RPMI7951 (cell line): ENCODE measurements at regions not wholly inside any gene's neighbourhood (a gene's known extent, or its start where the extent isn't known, plus 50 kb on each side); places are given as distances from the start of the nearest gene placed in this dataset.
A peak's percentile ranks its signal among the peaks of the same experiment; 100 is the strongest.
"Not testable (repeated sequence)": the region's sequence is repeated elsewhere in the genome, so short reads cannot be mapped to it uniquely, and the experiment has no call there.

Experiments used
- DNase-seq: peaks from one replicate; pipeline ENCODE4 v3.0.0-alpha.2; 2012; ENCODE audit warnings: low read depth

- DNase-seq = no peak
Measured at GRCh38 chr5:42989190-42989589, 50.9 kb downstream of the ANXA2R start.

GRCh38 chr5:42988568-42988967, 51.6 kb downstream of the ANXA2R start:
- no peak for DNase-seq

GRCh38 chr5:42985129-42986037, 54.7 kb downstream of the ANXA2R start:
- peak; percentile 42 for DNase-seq

- DNase-seq = no peak
Measured at GRCh38 chr5:42984307-42984706, 55.8 kb downstream of the ANXA2R start.

GRCh38 chr5:42982107-42982622, 58.0 kb downstream of the ANXA2R start:
- peak; percentile 54 for DNase-seq

GRCh38 chr5:42981417-42982106, 58.6 kb downstream of the ANXA2R start:
- not testable (repeated sequence) for DNase-seq

- DNase-seq = not testable (repeated sequence)
Measured at GRCh38 chr5:42981015-42981414, 59.1 kb downstream of the ANXA2R start.

- not testable (repeated sequence) for DNase-seq
Measured at GRCh38 chr5:42980391-42980790, 59.7 kb downstream of the ANXA2R start.

- DNase-seq = not testable (repeated sequence)
Measured at GRCh38 chr5:42979242-42979641, 60.9 kb downstream of the ANXA2R start.

- peak; percentile 66 for DNase-seq
Measured at GRCh38 chr5:42974536-42974935, 65.6 kb downstream of the ANXA2R start.

GRCh38 chr5:42970636-42971559, 69.2 kb downstream of the ANXA2R start:
- DNase-seq = no peak

GRCh38 chr5:42965934-42966333, 74.2 kb downstream of the ANXA2R start:
- DNase-seq = no peak

GRCh38 chr5:42963412-42963811, 76.7 kb downstream of the ANXA2R start:
- no peak for DNase-seq

GRCh38 chr5:42962124-42962523, 78.0 kb downstream of the ANXA2R start:
- DNase-seq = no peak

GRCh38 chr5:42960506-42960905, 79.6 kb downstream of the ANXA2R start:
- no peak for DNase-seq

- DNase-seq = no peak
Measured at GRCh38 chr5:42956551-42956950, 83.6 kb downstream of the ANXA2R start.

- DNase-seq = no peak
Measured at GRCh38 chr5:42953041-42953440, 87.1 kb downstream of the ANXA2R start.

- no peak for DNase-seq
Measured at GRCh38 chr5:42952578-42952974, 87.5 kb downstream of the ANXA2R start.

GRCh38 chr5:42951293-42951840, 88.8 kb downstream of the ANXA2R start:
- DNase-seq = peak; percentile 37

- DNase-seq = peak; percentile 99
Measured at GRCh38 chr5:42950456-42951292, 89.4 kb downstream of the ANXA2R start.

- no peak for DNase-seq
Measured at GRCh38 chr5:42950116-42950455, 90.0 kb downstream of the ANXA2R start.
